Astrocyte of the cerebellum (primary cell): ENCODE measurements at regions not wholly inside any gene's neighbourhood (a gene's known extent, or its start where the extent isn't known, plus 50 kb on each side); places are given as distances from the start of the nearest gene placed in this dataset.
"Not testable (repeated sequence)": the region's sequence is repeated elsewhere in the genome, so short reads cannot be mapped to it uniquely, and the experiment has no call there.

Source experiments
- DNase-seq: peaks from one replicate; pipeline ENCODE4 v3.0.0-alpha.2; 2011; ENCODE audit warnings: low read depth
- H3K4me3 ChIP-seq: 2 replicates; pipeline ENCODE4 v1.5.1; 2011; ENCODE audit warnings: mild to moderate bottlenecking, low read depth, low read length, moderate library complexity
- CTCF ChIP-seq: IDR thresholded peaks from 2 replicates; pipeline ENCODE4 v1.5.1; 2012; ENCODE audit warnings: low read length, low read depth, moderate library complexity, mild to moderate bottlenecking; ENCODE audit errors: missing control alignments
- in situ Hi-C: cut with HindIII; loops from 2 replicates; pipeline ENCODE4 v1.10.0; 2017; ENCODE audit warnings: low sequenced_read_pairs

- in situ Hi-C loops = no loop called here
- TF ChIP-seq CTCF = no peak
Observed at GRCh38 chr10:6838118-6838517, 258.0 kb upstream of the PRKCQ start.

GRCh38 chr10:6833458-6834011, 253.5 kb upstream of the PRKCQ start:
- DNase-seq = no peak
- in situ Hi-C loops = no loop called here
- H3K4me3 ChIP-seq = no peak overlapping the region
- no peak for TF ChIP-seq CTCF

More at GRCh38 chr10:6838118-6838517, 258.0 kb upstream of the PRKCQ start:
- H3K4me3 ChIP-seq = no peak overlapping the region
- DNase-seq = no peak

GRCh38 chr10:6830981-6831380, 250.9 kb upstream of the PRKCQ start:
- H3K4me3 ChIP-seq, in situ Hi-C loops, DNase-seq: not testable (repeated sequence)

- H3K4me3 ChIP-seq, DNase-seq, in situ Hi-C loops: not testable (repeated sequence)
Observed at GRCh38 chr10:6824793-6825192, 244.7 kb upstream of the PRKCQ start.

- H3K4me3 ChIP-seq = no peak overlapping the region
- no peak for TF ChIP-seq CTCF
- in situ Hi-C loops = no loop called here
- DNase-seq = no peak
Observed at GRCh38 chr10:6823770-6824169, 243.7 kb upstream of the PRKCQ start.

- in situ Hi-C loops = no loop called here
- DNase-seq = no peak
- no peak overlapping the region for H3K4me3 ChIP-seq
- no peak for TF ChIP-seq CTCF
Observed at GRCh38 chr10:6819301-6819700, 239.2 kb upstream of the PRKCQ start.

- no peak for DNase-seq
- in situ Hi-C loops = no loop called here
Observed at GRCh38 chr10:6817770-6818169, 237.7 kb upstream of the PRKCQ start.

More at GRCh38 chr10:6817770-6818169, 237.7 kb upstream of the PRKCQ start:
- no peak for TF ChIP-seq CTCF
- no peak overlapping the region for H3K4me3 ChIP-seq
